ENCODE measurements at regions not wholly inside any gene's neighbourhood (a gene's known extent, or its start where the extent isn't known, plus 50 kb on each side); places are given as distances from the start of the nearest gene placed in this dataset.

DNA sequence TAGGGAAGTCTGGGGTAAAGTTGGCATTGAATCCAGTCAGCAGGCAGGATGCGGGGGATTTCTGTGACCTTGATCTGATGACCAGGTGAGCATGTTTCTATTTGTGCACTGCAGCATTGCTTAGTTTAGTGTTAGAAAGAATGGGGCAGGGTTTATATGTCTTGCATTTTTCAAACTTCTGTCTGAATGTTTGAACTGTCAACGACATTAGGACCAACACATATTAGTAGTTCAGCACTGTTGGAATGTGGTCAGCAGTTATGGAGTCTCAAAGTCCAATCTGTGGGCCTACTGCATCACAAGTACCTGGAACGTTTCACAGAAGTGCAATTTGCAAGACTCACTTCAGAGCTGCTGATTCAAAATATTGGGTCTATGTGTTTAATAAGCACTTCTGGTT is 276.6 kb upstream of the BMP2 start:
- Mint-ChIP-seq H3K27ac (no peak overlapping the region), H3K36me3 (ENCODE audit: insufficient read depth in 1 of 3, low read depth in 3 of 3) (no peaks in the 10 kb centered on the region), H3K4me1 (peaks cover 6 to 7% of the 10 kb centered on the region in 2 experiments), H3K4me3 (no peak overlapping the region), H3K9me3 (no peaks in the 10 kb centered on the region), H3K27me3 (ENCODE audit: low read depth) (no peaks in the 10 kb centered on the region)
- Histone ChIP-seq H2BK12ac (ENCODE audit: insufficient read length, low read depth, low read length) (no peak overlapping the region), H3K4ac (ENCODE audit: low read depth, low read length) (no peak overlapping the region), H3K9me3 (ENCODE audit: control insufficient read depth, low read depth, low read length) (no peaks in the 10 kb centered on the region), H4K20me1 (ENCODE audit: control insufficient read depth, insufficient read depth, insufficient read length) (no peaks in the 10 kb centered on the region), H3K4me1 (ENCODE audit: insufficient read depth, low read length) (no peaks in the 10 kb centered on the region; the same call in 1 of the 2 replicates), H3K27me3 (ENCODE audit: insufficient read depth, low read length) (no peaks in the 10 kb centered on the region), H3T11ph (ENCODE audit: low read length) (no peak overlapping the region), H2BK20ac (ENCODE audit: low read depth, low read length, poor library complexity, severe bottlenecking) (no peak overlapping the region), H3K56ac (ENCODE audit: insufficient read length, low read depth, low read length) (no peak overlapping the region), H4K91ac (ENCODE audit: insufficient read length, low read depth, low read length) (no peak overlapping the region), H4K5ac (ENCODE audit: insufficient read length, low read depth, low read length) (no peak overlapping the region), H3K23ac (ENCODE audit: insufficient read length, low read depth, low read length) (no peak overlapping the region), H3K79me1 (ENCODE audit: insufficient read depth, low read depth, low read length, poor library complexity, severe bottlenecking) (no peaks in the 10 kb centered on the region), H3K14ac (ENCODE audit: insufficient read depth, low read length) (no peak overlapping the region), H2AFZ (ENCODE audit: low read length) (no peak overlapping the region), H3K9ac (ENCODE audit: extremely low read depth, insufficient read length, low read length) (no peak overlapping the region), H2BK5ac (ENCODE audit: insufficient read length, low read length) (no peak overlapping the region), H3K27ac (ENCODE audit: insufficient read length, low read depth, low read length) (no peak overlapping the region), H2AK5ac (ENCODE audit: insufficient read length, low read length) (no peak overlapping the region), H2BK120ac (ENCODE audit: low read depth, low read length, poor library complexity, severe bottlenecking) (no peak overlapping the region), H4K8ac (replicated peaks; ENCODE audit: insufficient read length, low read depth, low read length) (no peak overlapping the region), H2BK15ac (ENCODE audit: low read depth, low read length) (no peak overlapping the region), H3K23me2 (ENCODE audit: insufficient read length, low read depth, low read length, poor library complexity, severe bottlenecking) (no peaks in the 10 kb centered on the region), H3K4me2 (ENCODE audit: insufficient read depth, insufficient read length, low read length) (no peak overlapping the region), H3K18ac (ENCODE audit: insufficient read length, low read depth, low read length) (no peak overlapping the region), H3K79me2 (ENCODE audit: insufficient read depth, low read length) (no peaks in the 10 kb centered on the region)
- no CpG with 5 or more reads among the region's 3 CpGs for WGBS (ENCODE audit: extremely low coverage, insufficient read length, low lambda C conversion rate)
- no peak for DNase-seq
- TF ChIP-seq CTCF (conservative IDR thresholded peaks at IDR 0.05), result no peak

Data from H9 (cell line).